ENCODE measurements at regions not wholly inside any gene's neighbourhood (a gene's known extent, or its start where the extent isn't known, plus 50 kb on each side); places are given as distances from the start of the nearest gene placed in this dataset.

DNA sequence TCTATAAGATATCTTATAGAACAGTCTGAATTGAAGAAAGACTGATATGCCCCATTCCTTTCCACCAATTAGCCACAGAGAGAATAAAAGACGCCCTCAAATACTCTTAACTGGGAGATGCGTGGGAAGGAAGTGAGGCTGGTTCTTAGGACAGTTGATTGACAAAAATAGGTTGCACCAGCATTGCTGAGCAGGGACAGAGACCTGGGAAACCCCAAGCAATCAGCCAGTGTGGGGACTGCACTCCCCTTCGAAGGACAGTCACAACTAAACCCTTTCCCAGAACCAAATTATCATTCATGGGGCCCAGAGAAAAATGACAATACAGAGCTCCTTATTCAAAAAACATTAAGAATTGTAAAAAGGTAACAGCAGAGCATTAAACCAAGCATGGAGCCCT is 196.9 kb upstream of the GHITM start:
- Histone ChIP-seq H4K20me1 (ENCODE audit: insufficient read depth, low read length) (no peaks in the 10 kb centered on the region), H3K4me2 (ENCODE audit: low read length) (no peak overlapping the region), H3K4me3 (ENCODE audit: insufficient read depth, low read depth, low read length) (no peak overlapping the region), H2AFZ (ENCODE audit: low read depth, low read length) (no peak overlapping the region), H3K9ac (ENCODE audit: low read length) (no peak overlapping the region), H3K9me3 (ENCODE audit: insufficient read depth, low read depth, low read length) (no peaks in the 10 kb centered on the region), H3K27ac (ENCODE audit: low read depth, low read length) (no peak overlapping the region), H3K27me3 (ENCODE audit: insufficient read depth, low read length) (no peaks in the 10 kb centered on the region), H3K4me1 (ENCODE audit: insufficient read depth, low read length) (no peaks in the 10 kb centered on the region), H3K79me2 (ENCODE audit: insufficient read depth, low read length) (no peaks in the 10 kb centered on the region), H3K36me3 (ENCODE audit: insufficient read depth, low read length) (no peaks in the 10 kb centered on the region)
- H3K9me3 Mint-ChIP-seq (ENCODE audit: unreplicated experiment): peaks cover 3% of the 10 kb centered on the region
- H3K4me3 Mint-ChIP-seq (ENCODE audit: unreplicated experiment): no peak overlapping the region
- H3K4me1 Mint-ChIP-seq (ENCODE audit: low read depth, unreplicated experiment): no peaks in the 10 kb centered on the region
- FAIRE-seq: no peak
- H3K27me3 Mint-ChIP-seq (ENCODE audit: low read depth, unreplicated experiment): peaks cover 19% of the 10 kb centered on the region
- no peak for DNase-seq (ENCODE audit: low read depth)
- H3K36me3 Mint-ChIP-seq (ENCODE audit: low read depth, unreplicated experiment): no peaks in the 10 kb centered on the region
- no peak overlapping the region for H3K27ac Mint-ChIP-seq (ENCODE audit: unreplicated experiment)
- TF ChIP-seq EZH2 (IDR thresholded peaks at IDR 0.05; ENCODE audit: insufficient read depth, low read length) (no peak), CTCF (IDR thresholded peaks at IDR 0.05; ENCODE audit: insufficient read depth, low read depth, low read length) (no peak)

DNA sequence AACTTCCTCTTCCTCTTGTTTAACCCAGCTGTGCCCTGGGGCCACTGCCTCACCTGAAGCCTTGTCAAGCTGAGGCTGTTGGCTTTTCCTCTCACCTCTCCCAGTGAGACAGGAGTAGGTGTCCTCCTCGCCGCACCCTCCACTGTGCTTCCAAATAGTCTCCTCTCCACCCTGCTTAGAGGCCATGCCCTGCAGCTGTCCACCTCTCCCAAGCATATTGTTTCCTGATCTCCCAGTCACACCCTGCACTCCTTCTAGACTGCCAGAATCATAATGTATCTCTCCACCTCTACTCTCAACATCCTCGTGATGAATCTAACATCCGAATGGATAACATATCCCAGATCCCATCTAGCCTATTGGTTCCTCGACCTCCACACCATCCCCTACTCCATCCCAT is 196.3 kb upstream of the GHITM start:
- Mint-ChIP-seq H3K36me3 (ENCODE audit: low read depth, unreplicated experiment) (no peaks in the 10 kb centered on the region), H3K27ac (ENCODE audit: unreplicated experiment) (no peak overlapping the region), H3K4me3 (ENCODE audit: unreplicated experiment) (no peak overlapping the region), H3K4me1 (ENCODE audit: low read depth, unreplicated experiment) (no peaks in the 10 kb centered on the region), H3K9me3 (ENCODE audit: unreplicated experiment) (peaks cover 3% of the 10 kb centered on the region), H3K27me3 (ENCODE audit: low read depth, unreplicated experiment) (peaks cover 17% of the 10 kb centered on the region)
- FAIRE-seq (no peak), DNase-seq (ENCODE audit: low read depth) (no peak)
- no peak overlapping the region for H3K4me2 ChIP-seq (ENCODE audit: low read length)
- no peaks in the 10 kb centered on the region for H3K4me1 ChIP-seq (ENCODE audit: insufficient read depth, low read length)
- no peaks in the 10 kb centered on the region for H3K9me3 ChIP-seq (ENCODE audit: insufficient read depth, low read depth, low read length)
- H3K4me3 ChIP-seq (ENCODE audit: insufficient read depth, low read depth, low read length): no peak overlapping the region
- no peaks in the 10 kb centered on the region for H3K27me3 ChIP-seq (ENCODE audit: insufficient read depth, low read length)
- H4K20me1 ChIP-seq (ENCODE audit: insufficient read depth, low read length): no peaks in the 10 kb centered on the region
- TF ChIP-seq EZH2 (IDR thresholded peaks at IDR 0.05; ENCODE audit: insufficient read depth, low read length): no peak
- no peak for TF ChIP-seq CTCF (IDR thresholded peaks at IDR 0.05; ENCODE audit: insufficient read depth, low read depth, low read length)
- no peaks in the 10 kb centered on the region for H3K36me3 ChIP-seq (ENCODE audit: insufficient read depth, low read length)
- no peak overlapping the region for H2AFZ ChIP-seq (ENCODE audit: low read depth, low read length)
- no peak overlapping the region for H3K9ac ChIP-seq (ENCODE audit: low read length)
- H3K27ac ChIP-seq (ENCODE audit: low read depth, low read length): no peak overlapping the region
- H3K79me2 ChIP-seq (ENCODE audit: insufficient read depth, low read length): no peaks in the 10 kb centered on the region

GRCh38 chr10:83943920-83944319 is 195.4 kb upstream of the GHITM start:
- TF ChIP-seq EZH2 (IDR thresholded peaks at IDR 0.05; ENCODE audit: insufficient read depth, low read length): no peak
- no peak for TF ChIP-seq CTCF (IDR thresholded peaks at IDR 0.05; ENCODE audit: insufficient read depth, low read depth, low read length)
- Mint-ChIP-seq H3K27ac (ENCODE audit: unreplicated experiment) (no peak overlapping the region), H3K36me3 (ENCODE audit: low read depth, unreplicated experiment) (no peaks in the 10 kb centered on the region), H3K9me3 (ENCODE audit: unreplicated experiment) (peaks cover 2% of the 10 kb centered on the region), H3K27me3 (ENCODE audit: low read depth, unreplicated experiment) (peaks cover 14% of the 10 kb centered on the region), H3K4me1 (ENCODE audit: low read depth, unreplicated experiment) (no peaks in the 10 kb centered on the region), H3K4me3 (ENCODE audit: unreplicated experiment) (no peak overlapping the region)
- FAIRE-seq (no peak), DNase-seq (ENCODE audit: low read depth) (no peak)
- H2AFZ ChIP-seq (ENCODE audit: low read depth, low read length): no peak overlapping the region
- H3K4me2 ChIP-seq (ENCODE audit: low read length): no peak overlapping the region
- H4K20me1 ChIP-seq (ENCODE audit: insufficient read depth, low read length): no peaks in the 10 kb centered on the region
- no peaks in the 10 kb centered on the region for H3K9me3 ChIP-seq (ENCODE audit: insufficient read depth, low read depth, low read length)
- H3K4me3 ChIP-seq (ENCODE audit: insufficient read depth, low read depth, low read length): no peak overlapping the region
- no peaks in the 10 kb centered on the region for H3K27me3 ChIP-seq (ENCODE audit: insufficient read depth, low read length)
- no peaks in the 10 kb centered on the region for H3K4me1 ChIP-seq (ENCODE audit: insufficient read depth, low read length)
- H3K79me2 ChIP-seq (ENCODE audit: insufficient read depth, low read length): no peaks in the 10 kb centered on the region
- H3K27ac ChIP-seq (ENCODE audit: low read depth, low read length): no peak overlapping the region
- H3K36me3 ChIP-seq (ENCODE audit: insufficient read depth, low read length): no peaks in the 10 kb centered on the region
- no peak overlapping the region for H3K9ac ChIP-seq (ENCODE audit: low read length)
